AG04449 (cell line): ENCODE measurements at regions not wholly inside any gene's neighbourhood (a gene's known extent, or its start where the extent isn't known, plus 50 kb on each side); places are given as distances from the start of the nearest gene placed in this dataset.

Experiments
- CTCF ChIA-PET: fragments of 350-600 bp; formaldehyde crosslinking; extraction: SDS; loops from one replicate; lab custom pipeline; 2021; ENCODE audit warnings: antibody characterized with exemption; lab: Yijun Ruan, JAX
- POLR2A ChIA-PET: fragments of 400-600, 350-600 bp; formaldehyde crosslinking; extraction: SDS; loops from one replicate; lab custom pipeline; 2020; ENCODE audit warnings: antibody characterized with exemption, inconsistent platforms; lab: Yijun Ruan, JAX
- DNase-seq: peaks from one replicate; pipeline ENCODE4 v3.0.0-alpha.2; 2010; ENCODE audit warnings: low read depth, low spot score
- H3K4me3 ChIP-seq: 2 replicates; pipeline ENCODE4 v1.5.1; 2011; ENCODE audit warnings: low read depth, mild to moderate bottlenecking, control low read depth, low read length
- CTCF ChIP-seq: IDR thresholded peaks from one replicate; pipeline ENCODE4 v1.5.1; 2011; ENCODE audit warnings: mild to moderate bottlenecking, moderate library complexity, low read length, control low read depth, inconsistent platforms; ENCODE audit not compliant: insufficient read depth; ENCODE audit errors: missing control alignments

DNA sequence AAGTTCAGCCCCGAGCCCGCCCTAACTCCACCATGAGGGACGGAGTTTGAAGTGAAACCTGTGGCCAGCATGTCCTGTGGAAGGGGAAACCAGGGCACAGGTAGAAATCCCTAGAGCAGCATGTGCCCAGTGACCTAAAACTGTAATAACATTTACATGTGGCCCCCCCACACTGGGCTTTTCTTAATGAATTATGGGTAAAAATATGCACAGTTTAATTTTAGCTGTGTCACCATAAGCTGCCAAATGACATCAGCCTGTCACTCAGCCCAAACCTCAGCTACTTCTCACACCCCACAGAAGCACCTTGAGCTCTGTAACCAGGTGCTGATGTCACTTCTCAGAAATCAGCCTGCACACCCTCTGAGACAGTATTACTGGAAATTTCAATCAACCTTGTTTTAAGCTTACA is 50.0 kb upstream of the SLC19A1 start:
- POLR2A ChIA-PET, result no interaction called here
- H3K4me3 ChIP-seq, result no peak overlapping the region
- DNase-seq, result no peak
- TF ChIP-seq CTCF, result no peak
- CTCF ChIA-PET, result interaction anchor here (0.8 to 2.0 kb wide), 4 partner anchors 9 to 36 kb away, joined by 3 to 9 read pairs (median 3); no protein-coding TSS in a partner anchor

- no peak for TF ChIP-seq CTCF
- ChIA-PET CTCF (interaction anchor here (0.8 to 2.0 kb wide), 4 partner anchors 9 to 37 kb away, joined by 3 to 9 read pairs (median 3); no protein-coding TSS in a partner anchor), POLR2A (no interaction called here)
- no peak overlapping the region for H3K4me3 ChIP-seq
- DNase-seq, result no peak
Observed at GRCh38 chr21:45592626-45593134, 50.4 kb upstream of the SLC19A1 start.

GRCh38 chr21:45593162-45594022 is 50.1 kb upstream of the PCBP3 start:
- DNase-seq, result no peak
- H3K4me3 ChIP-seq, result no peak overlapping the region
- POLR2A ChIA-PET, result no interaction called here
- no peak for TF ChIP-seq CTCF
- CTCF ChIA-PET, result interaction anchor here (2.0 to 5.7 kb wide), 2 partner anchors 8 to 37 kb away, joined by 9 to 34 read pairs; no protein-coding TSS in a partner anchor
